NB4 (cell line): ENCODE measurements at regions not wholly inside any gene's neighbourhood (a gene's known extent, or its start where the extent isn't known, plus 50 kb on each side); places are given as distances from the start of the nearest gene placed in this dataset.

ENCODE experiments used
- DNase-seq: peaks from one replicate; pipeline ENCODE4 v3.0.0; 2010; ENCODE audit warnings: low read depth
- H3K4me3 ChIP-seq: one replicate; pipeline ENCODE4 v1.5.1; 2011; ENCODE audit warnings: mild to moderate bottlenecking, low read depth, low read length, moderate library complexity
- CTCF ChIP-seq: IDR thresholded peaks from one replicate; pipeline ENCODE4 v1.5.1; 2012; ENCODE audit warnings: low read depth, low read length
- MAX ChIP-seq: IDR thresholded peaks from 2 replicates; pipeline ENCODE4 v1.6.1; 2011; ENCODE audit warnings: low read depth, low read length
- MYC ChIP-seq: IDR thresholded peaks from 2 replicates; pipeline ENCODE4 v1.6.1; 2011; ENCODE audit warnings: low read depth, low read length
- POLR2A ChIP-seq: IDR thresholded peaks from 2 replicates; pipeline ENCODE4 v1.6.1; 2011; ENCODE audit warnings: mild to moderate bottlenecking; ENCODE audit not compliant: insufficient read length; ENCODE audit errors: extremely low read depth

GRCh38 chr2:30336084-30336483 is 104.8 kb downstream of the LBH start:
- no peak overlapping the region for H3K4me3 ChIP-seq
- TF ChIP-seq MYC = no peak
- TF ChIP-seq CTCF = no peak
- no peak for TF ChIP-seq POLR2A
- TF ChIP-seq MAX = no peak
- no peak for DNase-seq

GRCh38 chr2:30336978-30337841 is 105.9 kb downstream of the LBH start:
- peak; percentile 21 for DNase-seq
- no peak overlapping the region for H3K4me3 ChIP-seq
- TF ChIP-seq MYC = no peak
- TF ChIP-seq MAX = no peak
- TF ChIP-seq CTCF = no peak
- no peak for TF ChIP-seq POLR2A

- TF ChIP-seq POLR2A (no peak), CTCF (no peak), MYC (no peak)
- DNase-seq = no peak
- no peak overlapping the region for H3K4me3 ChIP-seq
Measured at GRCh38 chr2:30338475-30338874, 107.1 kb downstream of the LBH start.

- TF ChIP-seq POLR2A = no peak
- TF ChIP-seq CTCF = no peak
- no peak for TF ChIP-seq MYC
- TF ChIP-seq MAX = no peak
- DNase-seq = no peak
- no peak overlapping the region for H3K4me3 ChIP-seq
Measured at GRCh38 chr2:30339071-30339470, 107.7 kb downstream of the LBH start.

- DNase-seq = no peak
- no peak overlapping the region for H3K4me3 ChIP-seq
- TF ChIP-seq POLR2A (no peak), MAX (no peak), CTCF (no peak), MYC (no peak)
Measured at GRCh38 chr2:30341500-30342267, 105.4 kb upstream of the LCLAT1 start.
